ENCODE measurements at regions not wholly inside any gene's neighbourhood (a gene's known extent, or its start where the extent isn't known, plus 50 kb on each side); places are given as distances from the start of the nearest gene placed in this dataset.
"Not testable (repeated sequence)": the region's sequence is repeated elsewhere in the genome, so short reads cannot be mapped to it uniquely, and the experiment has no call there.

DNA sequence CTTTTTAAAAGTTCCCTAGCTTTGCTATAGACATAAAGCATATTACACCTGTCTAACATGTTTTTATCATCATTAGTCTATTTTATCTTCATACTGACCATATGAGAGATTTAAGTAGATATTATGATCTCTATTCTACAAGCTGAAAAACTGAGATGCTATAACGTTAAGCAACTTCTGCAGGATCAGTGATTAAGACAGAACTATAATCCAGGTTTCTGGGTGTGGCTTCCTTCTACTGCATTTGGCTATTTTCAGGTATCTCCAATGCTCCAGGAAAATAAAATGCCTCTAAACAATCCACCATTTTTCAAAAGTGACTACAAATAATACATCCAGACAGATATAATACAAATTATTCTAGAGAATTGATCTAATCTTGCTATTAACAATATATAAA, 53.4 kb downstream of the RGS2 start:
- DNase-seq = no peak

DNA sequence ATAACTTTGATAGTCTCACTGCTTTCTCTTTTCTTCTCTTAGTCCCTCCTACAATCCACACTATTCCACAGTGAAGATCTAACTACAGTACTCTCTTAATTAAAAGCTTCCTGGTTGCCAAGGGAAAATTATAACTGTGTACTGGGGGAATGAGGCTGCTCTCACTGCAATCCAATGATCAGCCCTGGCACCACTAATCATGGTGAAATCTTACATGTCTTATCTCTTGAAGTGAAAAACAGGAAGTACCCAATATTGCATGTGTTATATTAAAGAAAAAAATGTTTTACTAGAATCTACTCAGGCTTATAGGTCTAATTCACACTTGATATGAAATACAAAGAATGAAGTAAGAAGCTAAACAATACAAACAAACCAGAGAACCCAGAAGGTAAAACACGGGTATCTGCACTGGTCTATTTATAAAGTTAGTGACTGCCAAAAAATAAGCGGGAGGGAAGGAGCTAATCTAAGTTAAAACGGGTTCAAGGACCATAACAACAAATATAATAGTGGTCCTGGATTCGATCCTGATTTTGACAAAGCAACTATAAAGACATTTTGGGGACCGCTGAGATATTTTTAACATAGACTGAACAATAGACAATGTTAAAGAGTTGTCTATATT, 57.5 kb downstream of the RGS2 start:
- no peak for DNase-seq

DNA sequence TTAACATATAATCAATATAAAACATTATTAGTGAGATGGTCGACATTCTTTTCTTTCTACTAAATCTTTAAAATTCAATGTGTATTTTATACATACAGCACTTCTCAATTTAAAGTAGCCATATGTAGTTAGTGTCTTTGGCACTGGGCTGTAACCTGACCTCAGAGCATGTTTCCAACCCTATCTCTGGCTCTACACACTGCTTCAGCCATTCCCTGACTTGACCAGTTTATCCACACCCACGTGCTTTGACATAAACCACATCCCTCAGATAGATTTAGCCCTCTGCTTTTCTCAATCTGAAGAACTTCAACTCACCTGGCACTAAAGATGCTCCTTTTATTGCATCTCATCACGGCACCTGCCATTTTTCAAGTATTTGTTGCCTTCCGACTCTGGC, 58.3 kb downstream of the RGS2 start:
- no peak for DNase-seq

- no peak for DNase-seq
Measured at GRCh38 chr1:192869308-192869940, 60.6 kb downstream of the RGS2 start.

- no peak for DNase-seq
Measured at GRCh38 chr1:192872010-192872409, 63.2 kb downstream of the RGS2 start.

DNA sequence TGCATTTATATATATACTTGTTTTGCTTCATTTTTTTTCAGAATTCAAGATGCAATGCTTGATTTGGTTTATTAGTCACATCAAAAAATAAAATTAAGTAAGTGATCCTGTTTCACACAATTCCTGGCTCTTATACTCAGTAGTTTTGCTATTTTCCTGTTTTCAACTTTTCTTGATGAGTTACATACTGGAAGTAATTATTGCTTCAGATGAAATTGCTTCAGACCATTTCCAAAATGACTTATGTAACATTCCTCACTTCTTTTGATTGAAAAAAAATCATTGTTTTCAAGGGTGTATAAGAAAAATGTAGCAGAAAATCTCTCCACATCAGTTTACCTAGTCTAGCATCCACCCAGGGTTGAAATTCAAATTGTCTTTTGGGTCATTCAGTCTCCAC, 65.0 kb downstream of the RGS2 start:
- DNase-seq = no peak

DNA sequence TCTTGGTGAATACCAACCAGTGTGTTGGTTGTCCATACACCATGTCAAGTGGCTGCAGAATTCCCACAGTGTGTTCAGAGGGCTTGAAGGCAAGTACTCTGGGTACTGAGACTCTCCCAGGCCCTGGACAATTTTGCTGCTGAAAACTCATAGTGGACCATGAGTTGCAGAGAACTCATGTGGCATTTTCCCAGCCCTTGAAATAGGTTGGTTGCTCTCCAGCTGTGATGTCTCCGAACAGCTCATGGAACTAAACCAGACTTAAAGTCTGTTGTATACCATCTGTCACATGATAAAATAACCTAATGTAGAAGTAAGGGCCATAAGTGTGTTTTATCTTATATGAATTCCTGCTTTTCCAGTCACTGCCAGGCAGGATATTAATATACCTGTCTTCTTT, 67.8 kb downstream of the RGS2 start:
- DNase-seq = no peak

GRCh38 chr1:192877283-192877886, 68.5 kb downstream of the RGS2 start:
- no peak for DNase-seq

DNA sequence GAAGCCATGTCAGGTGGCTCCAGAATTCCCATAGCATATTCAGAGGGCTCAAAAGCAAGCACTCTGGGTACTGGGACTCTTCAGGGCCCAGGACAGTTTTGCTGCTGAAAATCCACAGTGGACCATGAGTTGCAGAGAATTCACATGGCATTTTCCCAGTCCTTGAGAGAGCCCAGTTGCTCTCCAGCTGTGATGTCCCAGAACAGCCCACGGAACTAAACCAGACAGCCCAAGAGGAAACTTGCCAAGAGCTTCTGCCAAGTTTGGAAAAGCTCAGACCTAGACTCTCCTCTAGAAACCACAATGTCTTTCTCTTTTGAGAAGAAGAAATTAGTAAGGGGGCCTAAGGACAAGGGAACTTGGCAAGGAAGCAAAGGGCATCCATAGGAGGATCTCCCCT, 69.4 kb downstream of the RGS2 start:
- no peak for DNase-seq

DNA sequence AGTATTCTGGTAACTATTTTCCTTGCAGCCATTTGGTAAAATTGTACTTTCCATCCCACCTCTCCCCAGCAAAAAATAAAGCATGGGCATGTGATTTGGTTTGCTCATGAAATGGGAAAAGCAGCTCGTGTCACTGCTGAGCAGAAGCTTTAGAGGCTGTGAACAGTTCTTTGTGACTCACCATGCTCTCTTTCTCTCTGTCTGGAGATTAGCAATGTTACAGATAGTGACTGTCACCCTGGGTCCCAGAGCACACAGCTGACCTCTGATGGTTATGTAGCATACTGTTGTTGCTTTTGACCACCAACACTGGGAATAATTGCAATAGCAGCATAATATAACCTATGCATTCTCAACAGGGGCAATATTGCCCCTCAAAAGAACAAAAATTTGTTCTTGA, 70.6 kb downstream of the RGS2 start:
- no peak for DNase-seq

DNA sequence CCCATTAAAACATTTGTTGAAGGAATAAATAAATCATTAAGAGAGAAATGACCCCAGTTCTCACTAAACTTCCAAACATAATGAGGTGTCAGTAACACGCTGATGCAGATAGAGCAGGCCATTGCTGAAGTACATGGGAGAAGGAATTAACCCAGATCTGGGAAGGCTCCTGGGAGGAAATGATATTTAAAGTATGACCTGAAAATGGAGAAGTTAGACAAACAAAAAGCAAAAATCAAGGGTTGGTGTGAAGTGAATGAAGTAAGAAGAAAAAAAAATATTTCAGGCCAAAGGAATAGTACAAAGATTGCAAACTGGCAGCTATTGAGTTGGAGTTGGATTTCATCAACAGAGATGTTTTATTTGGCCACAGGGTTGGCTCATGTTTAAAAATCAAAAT, 71.4 kb downstream of the RGS2 start:
- DNase-seq = no peak

GRCh38 chr1:192884241-192884640, 75.4 kb downstream of the RGS2 start:
- no peak for DNase-seq

GRCh38 chr1:192885387-192885786, 76.5 kb downstream of the RGS2 start:
- DNase-seq = not testable (repeated sequence)

DNA sequence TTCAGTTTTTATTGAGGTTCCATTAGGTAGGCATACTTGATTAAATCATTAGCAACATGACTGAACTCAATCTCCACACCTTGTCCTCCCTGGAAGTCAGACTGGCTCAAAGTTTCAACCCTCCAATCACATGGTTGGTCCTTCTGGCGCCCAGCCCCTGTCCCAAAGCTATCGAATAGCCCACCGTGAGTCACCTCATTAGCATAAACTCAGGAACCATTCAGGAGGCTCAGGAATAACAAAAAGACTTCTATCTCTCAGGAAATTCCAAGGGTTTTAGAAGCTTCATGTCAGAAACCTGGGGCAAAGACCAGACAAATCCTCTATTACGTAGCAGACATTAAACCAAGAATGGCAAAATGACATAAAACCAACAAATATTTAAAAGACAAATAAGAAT, 78.6 kb downstream of the RGS2 start:
- no peak for DNase-seq

DNA sequence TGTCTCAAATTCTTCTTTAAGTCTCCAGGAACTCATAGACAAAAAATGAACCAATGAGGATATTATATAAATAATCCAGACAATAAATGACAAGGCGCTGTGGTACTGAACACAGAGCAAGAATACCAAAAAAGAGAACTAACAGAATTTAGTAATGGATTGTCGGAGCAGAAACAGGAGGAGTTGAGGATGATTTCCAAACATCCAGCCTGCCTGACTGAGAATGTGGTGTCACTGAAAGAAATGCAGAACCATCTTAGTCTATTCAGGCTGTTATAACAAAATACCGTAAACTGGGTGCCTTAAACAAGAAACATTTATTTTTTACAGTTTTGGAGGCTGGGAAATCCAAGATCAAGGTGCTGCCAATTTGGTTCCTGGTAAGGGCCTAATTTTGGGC, 79.7 kb downstream of the RGS2 start:
- no peak for DNase-seq

DNA sequence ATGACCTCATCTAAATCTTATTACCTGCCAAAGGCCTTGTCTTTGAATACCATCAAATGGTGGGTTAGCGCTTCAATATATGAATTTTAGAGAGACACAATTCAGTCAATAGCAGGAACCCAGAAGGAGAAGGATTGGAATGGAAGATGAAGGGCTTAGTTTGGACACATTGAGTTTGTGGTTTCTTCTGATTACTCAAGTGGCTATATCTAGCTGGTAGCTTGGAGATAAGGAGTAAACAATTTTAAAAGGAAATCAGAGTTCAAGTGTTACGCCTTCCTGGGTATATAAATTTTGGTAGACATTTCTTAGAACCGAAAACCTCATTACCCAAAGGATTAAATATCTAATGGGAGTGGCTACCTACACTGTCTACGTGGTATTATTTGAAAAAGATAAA, 80.2 kb downstream of the RGS2 start:
- DNase-seq = no peak

GRCh38 chr1:192890134-192890533, 81.3 kb downstream of the RGS2 start:
- no peak for DNase-seq

- no peak for DNase-seq
Measured at GRCh38 chr1:192892934-192893333, 84.1 kb downstream of the RGS2 start.

DNA sequence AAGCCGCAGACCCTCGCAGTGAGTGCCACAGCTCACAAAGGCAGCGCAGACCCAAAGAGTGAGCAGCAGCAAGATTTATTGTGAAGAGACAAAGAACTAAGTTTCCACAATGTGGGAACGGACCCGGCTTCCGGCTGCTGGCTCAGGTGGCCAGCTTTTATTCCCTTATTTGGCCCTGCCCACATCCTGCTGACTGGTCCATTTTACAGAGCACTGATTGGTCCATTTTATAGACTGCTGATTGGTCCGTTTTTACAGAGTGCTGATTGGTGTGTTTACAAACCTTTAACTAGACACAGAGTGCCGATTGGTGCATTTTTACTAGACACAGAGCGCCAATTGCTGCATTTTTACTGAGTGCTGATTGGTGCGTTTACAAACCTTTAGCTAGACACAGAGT, 86.6 kb downstream of the RGS2 start:
- not testable (repeated sequence) for DNase-seq

DNA sequence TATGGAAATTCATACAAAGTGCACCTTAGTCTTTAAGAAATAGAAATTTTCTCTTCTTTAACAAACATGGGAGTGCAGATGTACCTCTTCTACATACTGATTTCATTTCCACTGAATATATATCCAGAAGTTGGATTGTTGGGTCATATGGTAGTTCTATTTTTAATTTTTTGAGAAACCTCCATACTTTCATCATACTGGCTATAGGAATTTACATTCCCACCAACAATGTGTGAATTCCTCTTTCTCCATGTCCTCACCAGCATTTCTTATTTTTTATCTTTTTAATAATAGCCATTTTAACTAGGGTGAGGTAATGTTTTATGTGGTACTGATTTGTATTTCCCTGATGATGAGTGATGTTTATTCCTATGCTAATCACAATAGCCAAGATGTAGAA, 87.5 kb downstream of the RGS2 start:
- no peak for DNase-seq

- no peak for DNase-seq
Measured at GRCh38 chr1:192901500-192901899, 92.7 kb downstream of the RGS2 start.

- no peak for DNase-seq
Measured at GRCh38 chr1:192903142-192903541, 94.3 kb downstream of the RGS2 start.

DNA sequence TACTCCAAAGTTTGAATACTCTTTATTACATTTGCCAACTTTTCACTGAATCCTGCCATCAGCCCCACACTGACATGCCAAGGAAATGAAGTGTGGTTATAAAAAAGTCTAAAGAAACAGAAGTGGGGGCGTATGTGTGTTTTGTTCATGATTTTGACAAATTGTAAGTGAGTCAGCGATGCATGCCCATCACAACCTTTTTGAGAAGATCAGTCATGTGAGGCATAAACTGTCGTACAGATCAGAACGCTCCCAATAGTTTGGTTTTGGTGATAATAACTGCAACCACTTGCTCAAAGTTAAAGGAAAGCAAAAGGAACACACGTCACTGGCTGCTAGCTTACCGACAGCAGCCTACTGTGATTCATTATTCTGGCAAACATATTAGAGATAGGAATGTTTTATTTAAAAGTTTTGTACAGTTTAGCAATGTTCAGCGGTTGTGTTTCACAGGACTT, 95.6 kb downstream of the RGS2 start:
- no peak for DNase-seq

DNA sequence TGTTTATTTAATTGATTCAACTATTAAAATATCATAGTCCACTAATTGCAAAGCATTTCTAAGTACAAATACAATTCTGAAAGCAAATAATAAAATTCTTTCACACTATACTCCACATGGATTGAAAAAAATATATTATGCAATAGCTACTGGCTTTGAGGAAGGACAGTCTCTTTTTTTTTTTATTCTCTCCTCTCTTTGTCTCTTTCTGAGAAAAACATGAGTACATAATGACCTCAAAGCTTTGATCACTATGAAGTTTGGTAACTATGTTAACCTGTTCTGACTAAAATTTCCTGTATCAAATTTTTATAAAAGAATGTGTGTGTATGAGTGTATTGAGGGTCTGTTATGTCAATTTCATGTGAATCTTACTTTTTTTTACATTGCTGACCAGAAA, 96.2 kb downstream of the RGS2 start:
- DNase-seq = no peak

- DNase-seq = no peak
Measured at GRCh38 chr1:192906334-192906733, 97.5 kb downstream of the RGS2 start.

Measured in DMS153 (cell line).